Aorta (tissue), 5 donors: ENCODE measurements at regions not wholly inside any gene's neighbourhood (a gene's known extent, or its start where the extent isn't known, plus 50 kb on each side); places are given as distances from the start of the nearest gene placed in this dataset.
"Not testable (repeated sequence)": the region's sequence is repeated elsewhere in the genome, so short reads cannot be mapped to it uniquely, and the experiment has no call there.

ENCODE experiments used
- ATAC-seq: fragments of 200-7000 bp; cut with Tn5 transposase; one replicate; pipeline ENCODE4 v1.9.1; 2022; ENCODE audit warnings: moderate library complexity; ENCODE audit not compliant: low FRiP score
- DNase-seq, 2 donors: peaks; one replicate each; pipeline ENCODE4 v3.0.0-alpha.2; 2020
- H3K27ac ChIP-seq, 2 donors: one replicate each; pipeline ENCODE4 v1.5.1; 2013; ENCODE audit warnings: low read length in 2 of 2, mild to moderate bottlenecking in 2 of 2, moderate library complexity in 2 of 2, control low read depth in 1 of 2, inconsistent platforms in 1 of 2, low read depth in 1 of 2
- H3K27me3 ChIP-seq, 2 donors: one replicate each; pipeline ENCODE4 v1.6.1; 2013; ENCODE audit warnings: control low read depth in 1 of 2, low read length in 1 of 2, mild to moderate bottlenecking in 1 of 2, moderate library complexity in 1 of 2; ENCODE audit not compliant: insufficient read depth in 2 of 2, control insufficient read depth in 1 of 2
- H3K36me3 ChIP-seq, 2 donors: one replicate each; pipeline ENCODE4 v1.6.1; 2013; ENCODE audit warnings: control low read depth in 1 of 2, low read length in 1 of 2, mild to moderate bottlenecking in 1 of 2; ENCODE audit not compliant: insufficient read depth in 2 of 2, control insufficient read depth in 1 of 2
- H3K4me1 ChIP-seq, 2 donors: one replicate each; pipeline ENCODE4 v1.6.1; 2013; ENCODE audit warnings: low read length in 2 of 2, control low read depth in 1 of 2, mild to moderate bottlenecking in 1 of 2, moderate library complexity in 1 of 2; ENCODE audit not compliant: insufficient read depth in 2 of 2, control insufficient read depth in 1 of 2
- H3K4me3 ChIP-seq, 2 donors: one replicate each; pipeline ENCODE4 v1.5.1; 2013; ENCODE audit warnings: low read length in 2 of 2, control low read depth in 1 of 2, mild to moderate bottlenecking in 1 of 2
- H3K9me3 ChIP-seq: one replicate; pipeline ENCODE4 v1.6.1; 2013; ENCODE audit warnings: mild to moderate bottlenecking, low read length; ENCODE audit not compliant: control insufficient read depth
- WGBS, 2 donors: extraction: QIAGEN DNeasy Blood & Tissue Kit; methylation state at CpG; one replicate each; pipeline ENCODE4 v1.1.7; 2013; 5-methylcytosine and 5-hydroxymethylcytosine counted together
- intact Hi-C, 2 donors: fragments of 100-400 bp; cut with DNase I; formaldehyde crosslinking; loops; one replicate each; pipeline versions ENCODE4 v1.14.2 to v1.15.0; 2022
- donor health status: healthy with polysubstance abuse.
- donor health status: Bipolar disorder and iron deficiency.
- donor health status: DM: no; HTN: no; CAD: no.
- donor health status: DM: no; HTN: no; CAD: no.
- donor health status: DM: yes; HTN: yes; CAD: no.

DNA sequence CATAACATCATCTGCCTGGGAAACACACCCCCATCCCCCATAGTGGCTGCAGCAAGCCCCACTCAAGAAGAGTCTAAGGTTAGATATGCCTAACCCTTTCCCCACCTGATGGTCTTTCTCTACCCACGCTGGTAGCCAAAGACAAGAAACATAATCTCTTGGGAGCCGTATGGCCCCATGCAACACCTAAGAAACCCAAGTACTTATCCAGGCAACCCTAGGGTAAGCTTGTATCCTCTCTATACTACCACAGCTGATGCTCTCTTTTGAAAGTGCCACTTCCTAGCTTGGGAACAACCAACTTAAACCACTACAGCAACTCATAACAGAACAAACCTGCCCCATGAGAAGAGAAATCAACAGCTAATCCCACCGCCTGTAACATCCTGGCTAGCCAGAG is 161.1 kb downstream of the MSN start:
- 69 to 84% methylated on average over 3 of the region's 3 CpGs for WGBS, 2 donors
- no peak for ATAC-seq
- H3K27ac ChIP-seq: no peak overlapping the region
- H3K27me3 ChIP-seq: no peaks in the 10 kb centered on the region
- no peaks in the 10 kb centered on the region for H3K4me1 ChIP-seq
- no peak for DNase-seq
- H3K4me3 ChIP-seq: no peak overlapping the region
- no peaks in the 10 kb centered on the region for H3K9me3 ChIP-seq
- no peaks in the 10 kb centered on the region for H3K36me3 ChIP-seq
- intact Hi-C loops: no loop called here

DNA sequence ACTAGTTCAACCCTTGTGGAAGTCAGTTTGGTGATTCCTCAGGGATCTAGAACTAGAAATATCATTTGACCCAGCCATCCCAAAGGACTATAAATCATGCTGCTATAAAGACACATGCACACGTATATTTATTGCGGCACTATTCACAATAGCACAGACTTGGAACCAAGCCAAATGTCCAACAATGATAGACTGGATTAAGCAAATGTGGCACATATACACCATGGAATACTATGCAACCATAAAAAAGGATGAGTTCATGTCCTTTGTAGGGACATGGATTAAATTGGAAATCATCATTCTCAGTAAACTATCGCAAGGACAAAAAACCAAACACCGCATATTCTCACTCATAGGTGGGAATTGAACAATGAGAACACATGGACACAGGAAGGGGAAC is 157.8 kb downstream of the MSN start:
- ATAC-seq, intact Hi-C loops, DNase-seq, H3K4me3 ChIP-seq, H3K4me1 ChIP-seq, H3K27me3 ChIP-seq, H3K36me3 ChIP-seq, H3K27ac ChIP-seq, H3K9me3 ChIP-seq: not testable (repeated sequence)
- WGBS, 2 donors: 82 to 91% methylated on average over 4 of the region's 4 CpGs

DNA sequence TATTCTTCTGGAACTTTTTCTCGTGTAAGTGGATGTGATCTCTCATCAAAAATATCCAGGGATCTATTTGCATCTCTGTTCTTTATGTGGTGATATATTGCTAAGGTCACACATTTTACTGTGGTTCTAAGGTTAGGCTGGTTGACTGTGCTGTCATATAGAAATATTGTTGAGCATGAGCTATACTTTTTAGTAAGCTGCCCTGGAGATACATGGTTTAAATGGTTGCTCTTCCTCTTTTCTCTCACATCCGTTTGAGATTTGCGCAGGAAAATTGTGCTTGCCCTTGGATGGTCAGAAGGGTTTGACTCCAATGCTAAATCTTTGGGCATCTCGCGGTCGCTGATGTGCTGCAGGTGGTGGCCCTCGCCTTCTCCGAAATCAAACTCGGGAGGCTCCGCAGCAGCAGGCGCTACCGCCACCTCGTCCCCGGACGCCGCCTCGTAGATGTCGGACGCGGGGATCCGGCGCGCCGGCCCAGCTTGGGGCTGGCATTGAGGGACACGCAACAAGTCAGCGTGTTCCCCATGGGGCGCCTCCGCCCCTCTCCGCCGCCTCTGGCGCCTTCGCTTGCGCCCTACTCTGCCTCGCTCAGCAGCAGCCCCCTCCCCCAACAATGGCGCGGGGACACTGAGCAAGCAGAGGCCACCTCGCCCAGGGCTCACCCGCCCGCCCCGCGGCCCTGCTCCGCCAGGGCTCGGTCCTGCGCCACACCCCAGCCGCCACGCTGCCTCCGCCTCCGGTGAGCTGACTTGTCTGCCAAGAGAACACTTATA is 154.5 kb downstream of the MSN start:
- Histone ChIP-seq H3K4me1 (no peaks in the 10 kb centered on the region), H3K4me3 (peak overlapping the region; percentile 3 to 41), H3K27ac (no peak overlapping the region), H3K36me3 (no peaks in the 10 kb centered on the region), H3K9me3 (no peaks in the 10 kb centered on the region), H3K27me3 (no peaks in the 10 kb centered on the region)
- DNase-seq: no peak
- ATAC-seq: no peak
- 3 to 30% methylated on average over 47 to 48 of the region's 48 CpGs for WGBS, 2 donors
- intact Hi-C loops: no loop called here

DNA sequence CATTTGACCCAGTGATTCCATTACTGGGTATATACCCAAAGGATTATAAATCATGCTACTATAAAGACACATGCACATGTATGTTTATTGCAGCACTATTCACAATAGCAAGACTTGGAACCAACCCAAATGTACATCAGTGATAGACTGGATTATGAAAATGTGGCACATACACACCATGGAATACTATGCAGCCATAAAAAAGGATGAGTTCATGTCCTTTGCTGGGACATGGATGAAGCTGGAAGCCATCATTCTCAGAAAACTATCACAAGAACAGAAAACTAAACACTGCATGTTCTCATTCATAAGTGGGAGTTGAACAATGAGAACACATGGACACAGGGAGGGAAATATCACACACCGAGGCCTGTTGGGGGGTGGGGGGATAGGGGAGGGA is 152.5 kb downstream of the MSN start:
- H3K36me3 ChIP-seq, H3K9me3 ChIP-seq, ATAC-seq, H3K4me1 ChIP-seq, H3K4me3 ChIP-seq, intact Hi-C loops, H3K27ac ChIP-seq, H3K27me3 ChIP-seq, DNase-seq: not testable (repeated sequence)
- 88 to 89% methylated on average over 1 of the region's 1 CpG for WGBS, 2 donors

DNA sequence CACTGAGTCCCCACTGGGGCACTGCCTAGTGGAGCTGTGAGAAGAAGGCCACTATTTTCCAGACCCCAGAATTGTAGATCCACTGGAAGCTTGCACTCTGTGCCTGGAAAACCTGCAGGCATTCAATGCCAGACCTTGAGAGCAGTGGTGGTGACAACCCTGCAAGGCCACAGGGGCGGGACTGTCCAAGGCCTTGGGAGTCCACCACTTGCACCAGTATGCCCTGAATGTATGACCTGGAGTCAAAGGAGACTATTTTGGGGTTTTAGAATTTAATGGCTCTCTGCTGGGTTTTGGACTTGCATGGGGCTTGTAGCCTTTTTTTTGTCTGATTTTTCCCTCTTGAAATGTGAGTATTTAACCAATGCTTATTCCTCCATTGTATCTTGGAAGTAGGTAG is 145.8 kb downstream of the MSN start:
- intact Hi-C loops: no loop called here
- Histone ChIP-seq H3K36me3 (no peaks in the 10 kb centered on the region), H3K27me3 (no peaks in the 10 kb centered on the region), H3K9me3 (no peaks in the 10 kb centered on the region), H3K4me3 (no peak overlapping the region), H3K27ac (no peak overlapping the region), H3K4me1 (no peaks in the 10 kb centered on the region)
- ATAC-seq (no peak), DNase-seq (no peak)
- WGBS, 2 donors: 40 to 54% methylated on average over 1 of the region's 1 CpG

DNA sequence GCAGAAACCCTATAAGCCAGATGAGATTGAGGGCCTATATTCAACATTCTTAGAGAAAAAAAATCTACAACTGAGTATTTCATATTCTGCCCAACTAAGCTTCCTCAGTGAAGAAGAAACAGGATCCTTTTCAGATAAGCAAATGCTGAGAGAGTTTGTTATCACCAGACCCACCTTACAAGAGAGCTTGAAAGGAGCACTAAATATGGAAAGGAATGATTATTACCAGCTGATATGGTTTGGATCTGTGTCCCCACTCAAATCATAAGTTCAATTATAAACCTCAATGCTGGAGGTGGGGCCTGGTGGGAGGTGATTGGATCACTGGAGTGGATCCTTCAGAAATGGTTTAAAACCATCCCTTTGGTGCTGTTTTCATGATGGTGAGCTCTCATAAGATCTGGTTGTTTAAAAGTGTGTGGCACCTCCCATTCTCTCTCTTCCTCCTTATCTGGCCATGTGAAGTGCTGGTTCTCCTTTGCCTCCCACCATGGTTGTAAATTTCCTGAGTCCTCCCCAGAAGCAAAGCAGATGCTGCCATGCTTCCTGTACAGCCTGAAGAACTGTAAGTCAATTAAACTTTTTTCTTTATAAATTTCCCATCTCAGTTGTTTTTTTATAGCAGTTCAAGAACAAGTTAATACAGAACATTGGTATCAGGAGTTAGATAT is 144.2 kb downstream of the MSN start:
- no peaks in the 10 kb centered on the region for H3K4me1 ChIP-seq
- no peaks in the 10 kb centered on the region for H3K9me3 ChIP-seq
- DNase-seq: no peak
- H3K27me3 ChIP-seq: no peaks in the 10 kb centered on the region
- no peak overlapping the region for H3K27ac ChIP-seq
- H3K4me3 ChIP-seq: no peak overlapping the region
- no peaks in the 10 kb centered on the region for H3K36me3 ChIP-seq
- no peak for ATAC-seq
- intact Hi-C loops: no loop called here
